Sigmoid colon (tissue), 3 donors: ENCODE measurements at regions not wholly inside any gene's neighbourhood (a gene's known extent, or its start where the extent isn't known, plus 50 kb on each side); places are given as distances from the start of the nearest gene placed in this dataset.

ENCODE experiments used
- CTCF ChIP-seq, 4 experiments: fragments of 450-650 bp in 3 of 4; fragments of 200-600 bp in 1 of 4; IDR thresholded peaks; one replicate each; pipeline ENCODE4 v1.5.1; 2016 to 2019; ENCODE audit warnings: antibody characterized with exemption in 4 of 4, mild to moderate bottlenecking in 3 of 4, moderate library complexity in 2 of 4
- POLR2A ChIP-seq, 2 donors: fragments of 450-650 bp; IDR thresholded peaks; one replicate each; pipeline ENCODE4 v1.6.1; 2016; ENCODE audit warnings: antibody characterized with exemption in 2 of 2, mild to moderate bottlenecking in 2 of 2, moderate library complexity in 2 of 2

- TF ChIP-seq CTCF (IDR thresholded peaks at IDR 0.05) (no peak), POLR2A (IDR thresholded peaks at IDR 0.05) (no peak)
Measured at GRCh38 chr1:17912491-17912890, 157.4 kb downstream of the ACTL8 start.
